Activated naive CD4-positive, alpha-beta T cell treated with Interleukin-2 at 50 U/mL for 16 hours (primary cell): ENCODE measurements at regions not wholly inside any gene's neighbourhood (a gene's known extent, or its start where the extent isn't known, plus 50 kb on each side); places are given as distances from the start of the nearest gene placed in this dataset.

Experiments used
- DNase-seq: peaks from one replicate; pipeline ENCODE4 v3.0.0-alpha.2; 2020

- no peak for DNase-seq
Observed at GRCh38 chr3:28907616-28908015, 373.3 kb upstream of the RBMS3 start.

GRCh38 chr3:28912120-28912885, 368.6 kb upstream of the RBMS3 start:
- no peak for DNase-seq

- DNase-seq: no peak
Observed at GRCh38 chr3:28915741-28916500, 364.9 kb upstream of the RBMS3 start.

- no peak for DNase-seq
Observed at GRCh38 chr3:28916713-28917499, 364.0 kb upstream of the RBMS3 start.

- DNase-seq: no peak
Observed at GRCh38 chr3:28917895-28918475, 362.9 kb upstream of the RBMS3 start.

GRCh38 chr3:28922376-28922775, 358.5 kb upstream of the RBMS3 start:
- DNase-seq: no peak

GRCh38 chr3:28923994-28924393, 356.9 kb upstream of the RBMS3 start:
- no peak for DNase-seq

- no peak for DNase-seq
Observed at GRCh38 chr3:28924744-28925360, 356.0 kb upstream of the RBMS3 start.

GRCh38 chr3:28933337-28933736, 347.5 kb upstream of the RBMS3 start:
- DNase-seq: no peak

GRCh38 chr3:28934126-28934813, 346.6 kb upstream of the RBMS3 start:
- DNase-seq: no peak

GRCh38 chr3:28935146-28935545, 345.7 kb upstream of the RBMS3 start:
- no peak for DNase-seq

- DNase-seq: no peak
Observed at GRCh38 chr3:28936154-28936553, 344.7 kb upstream of the RBMS3 start.

- DNase-seq: no peak
Observed at GRCh38 chr3:28940530-28940929, 340.3 kb upstream of the RBMS3 start.

- DNase-seq: no peak
Observed at GRCh38 chr3:28940994-28941393, 339.9 kb upstream of the RBMS3 start.

GRCh38 chr3:28947061-28947460, 333.8 kb upstream of the RBMS3 start:
- no peak for DNase-seq

GRCh38 chr3:28947751-28948150, 333.1 kb upstream of the RBMS3 start:
- no peak for DNase-seq

GRCh38 chr3:28948685-28949084, 332.2 kb upstream of the RBMS3 start:
- no peak for DNase-seq

GRCh38 chr3:28949580-28949979, 331.3 kb upstream of the RBMS3 start:
- no peak for DNase-seq

- no peak for DNase-seq
Observed at GRCh38 chr3:28950614-28951013, 330.3 kb upstream of the RBMS3 start.

- no peak for DNase-seq
Observed at GRCh38 chr3:28951772-28952556, 328.9 kb upstream of the RBMS3 start.

GRCh38 chr3:28958656-28959055, 322.2 kb upstream of the RBMS3 start:
- no peak for DNase-seq
